Activated B cell treated with CpG ODN at 0.5 μM for 24 hours (primary cell): ENCODE measurements at regions not wholly inside any gene's neighbourhood (a gene's known extent, or its start where the extent isn't known, plus 50 kb on each side); places are given as distances from the start of the nearest gene placed in this dataset.

Experiments used
- ATAC-seq: fragments of 200-7000 bp; cut with Tn5 transposase; one replicate; pipeline ENCODE4 v1.10.0; 2021; ENCODE audit warnings: low read depth, mild to moderate bottlenecking, moderate library complexity
- CTCF ChIA-PET: fragments of 350-600 bp; sonication (Branson Sonifier 250); formaldehyde crosslinking; loops from one replicate; lab custom pipeline; 2021; ENCODE audit warnings: antibody characterized with exemption; lab: Charles Lee
- POLR2A ChIA-PET: fragments of 350-600 bp; sonication (Branson Sonifier 250); formaldehyde crosslinking; loops from one replicate; lab custom pipeline; 2021; ENCODE audit warnings: antibody characterized with exemption; lab: Charles Lee
- DNase-seq: peaks from one replicate; pipeline ENCODE4 v3.0.0; 2022
- H3K27ac Mint-ChIP-seq: one replicate; pipeline ENCODE4 v1.8.0; 2020; ENCODE audit warnings: mixed read lengths
- H3K27me3 Mint-ChIP-seq: one replicate; pipeline ENCODE4 v1.8.0; 2021; ENCODE audit warnings: mixed read lengths
- H3K36me3 Mint-ChIP-seq: one replicate; pipeline ENCODE4 v1.8.0; 2021; ENCODE audit warnings: low read depth, mixed read lengths
- H3K4me1 Mint-ChIP-seq: one replicate; pipeline ENCODE4 v1.8.0; 2021; ENCODE audit warnings: mixed read lengths
- H3K4me3 Mint-ChIP-seq: one replicate; pipeline ENCODE4 v1.8.0; 2020; ENCODE audit warnings: mild to moderate bottlenecking, mixed read lengths
- H3K9me3 Mint-ChIP-seq: one replicate; pipeline ENCODE4 v1.8.0; 2020; ENCODE audit warnings: mixed read lengths
- CTCF ChIP-seq: fragments of 200-600 bp; IDR thresholded peaks from one replicate; pipeline ENCODE4 v1.8.0; 2022; ENCODE audit warnings: antibody characterized with exemption, mild to moderate bottlenecking
- intact Hi-C: fragments of 100-400 bp; cut with micrococcal nuclease; formaldehyde crosslinking; loops from one replicate; pipeline ENCODE4 v1.15.1; 2024

GRCh38 chr1:47585141-47585902, 147.5 kb downstream of the FOXD2 start:
- intact Hi-C loops, result no loop called here
- POLR2A ChIA-PET, result no interaction called here

GRCh38 chr1:47587891-47588582, 150.2 kb downstream of the FOXD2 start:
- TF ChIP-seq CTCF, result no peak
- ChIA-PET CTCF (no interaction called here), POLR2A (no interaction called here)
- DNase-seq (no peak), ATAC-seq (no peak)
- Mint-ChIP-seq H3K36me3 (no peaks in the 10 kb centered on the region), H3K27me3 (peaks cover 15% of the 10 kb centered on the region), H3K4me3 (no peak overlapping the region), H3K27ac (no peak overlapping the region), H3K9me3 (no peaks in the 10 kb centered on the region), H3K4me1 (no peaks in the 10 kb centered on the region)
- intact Hi-C loops, result no loop called here

More at GRCh38 chr1:47585141-47585902, 147.5 kb downstream of the FOXD2 start:
- H3K27ac Mint-ChIP-seq, result no peak overlapping the region
- TF ChIP-seq CTCF, result no peak
- CTCF ChIA-PET, result no interaction called here
- no peaks in the 10 kb centered on the region for H3K4me1 Mint-ChIP-seq
- DNase-seq (no peak), ATAC-seq (no peak)
- peaks cover 10% of the 10 kb centered on the region for H3K27me3 Mint-ChIP-seq
- H3K4me3 Mint-ChIP-seq, result no peak overlapping the region
- no peaks in the 10 kb centered on the region for H3K9me3 Mint-ChIP-seq
- no peaks in the 10 kb centered on the region for H3K36me3 Mint-ChIP-seq

- H3K4me1 Mint-ChIP-seq, result no peaks in the 10 kb centered on the region
- no peaks in the 10 kb centered on the region for H3K36me3 Mint-ChIP-seq
- DNase-seq (no peak), ATAC-seq (no peak)
- TF ChIP-seq CTCF, result no peak
- no peak overlapping the region for H3K27ac Mint-ChIP-seq
- CTCF ChIA-PET, result no interaction called here
- intact Hi-C loops, result no loop called here
- POLR2A ChIA-PET, result no interaction called here
- no peak overlapping the region for H3K4me3 Mint-ChIP-seq
- H3K9me3 Mint-ChIP-seq, result no peaks in the 10 kb centered on the region
- peaks cover 12% of the 10 kb centered on the region for H3K27me3 Mint-ChIP-seq
These were observed 152.8 kb downstream of the FOXD2 start for GRCh38 chr1:47590523-47591225.

- no peaks in the 10 kb centered on the region for H3K4me1 Mint-ChIP-seq
- H3K27me3 Mint-ChIP-seq, result peaks cover 10% of the 10 kb centered on the region
- ChIA-PET CTCF (no interaction called here), POLR2A (no interaction called here)
- no peak for ATAC-seq
- TF ChIP-seq CTCF, result no peak
- no peaks in the 10 kb centered on the region for H3K9me3 Mint-ChIP-seq
- intact Hi-C loops, result no loop called here
- H3K27ac Mint-ChIP-seq, result no peak overlapping the region
- H3K36me3 Mint-ChIP-seq, result no peaks in the 10 kb centered on the region
- no peak for DNase-seq
- H3K4me3 Mint-ChIP-seq, result no peak overlapping the region
These were observed 154.0 kb downstream of the FOXD2 start for GRCh38 chr1:47591801-47592200.
